ENCODE measurements at regions not wholly inside any gene's neighbourhood (a gene's known extent, or its start where the extent isn't known, plus 50 kb on each side); places are given as distances from the start of the nearest gene placed in this dataset.

- no peak for TF ChIP-seq GATA2 (IDR thresholded peaks at IDR 0.05; ENCODE audit: low read depth, low read length)
- TF ChIP-seq GATA3 (IDR thresholded peaks at IDR 0.05; ENCODE audit: low read depth, low read length): no peak
Measured at GRCh38 chr16:72419638-72420037, 247.7 kb upstream of the PMFBP1 start.
